H1 (cell line): ENCODE measurements at regions not wholly inside any gene's neighbourhood (a gene's known extent, or its start where the extent isn't known, plus 50 kb on each side); places are given as distances from the start of the nearest gene placed in this dataset.

Source experiments
- CTCF ChIA-PET: fragments of 300-600 bp; sonication (Branson Sonifier 250); formaldehyde crosslinking; loops from one replicate; lab custom pipeline; 2021; ENCODE audit not compliant: partially characterized antibody; lab: Charles Lee
- POLR2A ChIA-PET: fragments of 300-600 bp; sonication (Branson Sonifier 250); formaldehyde crosslinking; loops from one replicate; lab custom pipeline; 2021; ENCODE audit warnings: inconsistent platforms; ENCODE audit not compliant: partially characterized antibody; lab: Charles Lee
- DNase-seq, 2 experiments: peaks; one replicate each; pipeline versions ENCODE4 v3.0.0 to v3.0.0-alpha.2; 2010 to 2022; ENCODE audit warnings: low spot score in 2 of 2, low read depth in 1 of 2, mixed read lengths in 1 of 2
- FAIRE-seq: peaks from 2 replicates; lab custom pipeline; 2011; peaks lifted over from hg19 to GRCh38; lab: Jason Lieb, UNC
- H2AFZ ChIP-seq: 2 replicates; pipeline ENCODE4 v1.8.1; 2012; ENCODE audit warnings: low read length, inconsistent platforms
- H2AK5ac ChIP-seq: 2 replicates; pipeline ENCODE4 v1.6.1; 2013; ENCODE audit warnings: low read depth, low read length
- H2BK120ac ChIP-seq: replicated peaks from 2 replicates; pipeline ENCODE3; 2013; ENCODE audit warnings: low read depth, low read length, inconsistent platforms
- H2BK12ac ChIP-seq: 2 replicates; pipeline ENCODE4 v1.6.1; 2013; ENCODE audit warnings: low read depth, low read length
- H2BK15ac ChIP-seq: 2 replicates; pipeline ENCODE4 v1.6.1; 2013; ENCODE audit warnings: low read length
- H2BK20ac ChIP-seq: 2 replicates; pipeline ENCODE4 v1.6.1; 2013; ENCODE audit warnings: low read length
- H2BK5ac ChIP-seq: 2 replicates; pipeline ENCODE4 v1.6.1; 2013; ENCODE audit warnings: low read depth, low read length
- H3K14ac ChIP-seq: 2 replicates; pipeline ENCODE4 v1.6.1; 2013; ENCODE audit warnings: inconsistent platforms; ENCODE audit not compliant: insufficient read length
- H3K18ac ChIP-seq: 2 replicates; pipeline ENCODE4 v1.6.1; 2013; ENCODE audit warnings: low read length; ENCODE audit errors: extremely low read depth
- H3K23ac ChIP-seq: 2 replicates; pipeline ENCODE4 v1.6.1; 2013; ENCODE audit warnings: inconsistent platforms; ENCODE audit not compliant: insufficient read length
- H3K23me2 ChIP-seq: 2 replicates; pipeline ENCODE4 v1.6.1; 2013; ENCODE audit warnings: low read depth, low read length
- H3K27ac ChIP-seq: 2 replicates; pipeline ENCODE4 v1.6.1; 2011; ENCODE audit warnings: low read depth, low read length, inconsistent platforms
- H3K27me3 ChIP-seq, 4 experiments: replicated peaks in 1 of 4; 1 replicate in 1 of 4; 2 replicates in 3 of 4; pipeline versions ENCODE4 v1.6.1 to v1.8.1; 2011 to 2013; ENCODE audit warnings: low read length in 3 of 4, mild to moderate bottlenecking in 3 of 4, inconsistent platforms in 2 of 4, mixed read lengths in 2 of 4, moderate library complexity in 1 of 4; ENCODE audit not compliant: control insufficient read depth in 3 of 4, insufficient read depth in 3 of 4; ENCODE audit errors: extremely low read depth in 1 of 4
- H3K36me3 ChIP-seq, 4 experiments: 2 replicates each; pipeline versions ENCODE4 v1.6.1 to v1.8.1; 2011 to 2013; ENCODE audit warnings: mild to moderate bottlenecking in 4 of 4, low read length in 3 of 4, moderate library complexity in 2 of 4, control low read depth in 1 of 4, inconsistent platforms in 1 of 4; ENCODE audit not compliant: insufficient read depth in 4 of 4, control insufficient read depth in 2 of 4
- H3K4ac ChIP-seq: replicated peaks from 2 replicates; pipeline ENCODE3; 2013; ENCODE audit warnings: low read length, low read depth, mixed read lengths, inconsistent platforms; ENCODE audit not compliant: insufficient read length
- H3K4me1 ChIP-seq, 4 experiments: replicated peaks in 1 of 4; 1 replicate in 1 of 4; 2 replicates in 3 of 4; pipeline versions ENCODE4 v1.6.1 to v1.8.1; 2011 to 2013; ENCODE audit warnings: low read length in 3 of 4, inconsistent platforms in 2 of 4, mixed read lengths in 1 of 4; ENCODE audit not compliant: insufficient read depth in 4 of 4, control insufficient read depth in 3 of 4
- H3K4me2 ChIP-seq, 2 experiments: 2 replicates each; pipeline versions ENCODE4 v1.6.1 to v1.8.1; 2011 to 2013; ENCODE audit warnings: low read depth in 2 of 2, low read length in 2 of 2, control low read depth in 1 of 2, inconsistent platforms in 1 of 2, mild to moderate bottlenecking in 1 of 2; ENCODE audit not compliant: insufficient read depth in 1 of 2
- H3K4me3 ChIP-seq, 4 experiments: fragments of 200-600, 300-600 bp in 1 of 4; sonication (generic), shearing (Covaris generic), sonication (Bioruptor Twin) in 1 of 4; 2 replicates each; pipeline versions ENCODE4 v1.5.1 to v1.8.1; 2011 to 2016; ENCODE audit warnings: low read length in 4 of 4, low read depth in 3 of 4, control low read depth in 2 of 4, inconsistent platforms in 2 of 4, mild to moderate bottlenecking in 2 of 4, mixed read lengths in 1 of 4, moderate library complexity in 1 of 4; ENCODE audit not compliant: insufficient read depth in 2 of 4; ENCODE audit errors: extremely low read depth in 1 of 4
- H3K56ac ChIP-seq: replicated peaks from 2 replicates; pipeline ENCODE3; 2013; ENCODE audit warnings: low read depth, mild to moderate bottlenecking, mixed read lengths, low read length, inconsistent platforms; ENCODE audit not compliant: insufficient read length
- H3K79me1 ChIP-seq: 2 replicates; pipeline ENCODE4 v1.6.1; 2013; ENCODE audit warnings: low read depth, low read length, control low read depth
- H3K79me2 ChIP-seq, 2 experiments: 2 replicates each; pipeline versions ENCODE4 v1.6.1 to v1.8.1; 2012 to 2013; ENCODE audit warnings: low read length in 2 of 2, mild to moderate bottlenecking in 2 of 2, inconsistent platforms in 1 of 2; ENCODE audit not compliant: insufficient read depth in 2 of 2, control insufficient read depth in 1 of 2
- H3K9ac ChIP-seq, 4 experiments: replicated peaks in 1 of 4; 1 replicate in 1 of 4; 2 replicates in 3 of 4; pipeline versions ENCODE4 v1.6.1 to v1.8.1; 2011 to 2013; ENCODE audit warnings: low read depth in 3 of 4, low read length in 3 of 4, control low read depth in 2 of 4, mild to moderate bottlenecking in 2 of 4, moderate library complexity in 2 of 4, inconsistent platforms in 1 of 4; ENCODE audit errors: extremely low read depth in 1 of 4
- H3K9me3 ChIP-seq, 2 experiments: 2 replicates each; pipeline versions ENCODE4 v1.6.1 to v1.8.1; 2012 to 2013; ENCODE audit warnings: mild to moderate bottlenecking in 2 of 2, moderate library complexity in 2 of 2, control low read depth in 1 of 2, inconsistent platforms in 1 of 2, low read depth in 1 of 2, low read length in 1 of 2, mixed read lengths in 1 of 2; ENCODE audit not compliant: insufficient read depth in 2 of 2
- H4K20me1 ChIP-seq, 2 experiments: replicated peaks in 1 of 2; 2 replicates each; pipeline versions ENCODE3 to v1.8.1; 2011 to 2013; ENCODE audit warnings: inconsistent platforms in 2 of 2, low read length in 2 of 2, mild to moderate bottlenecking in 1 of 2; ENCODE audit not compliant: insufficient read depth in 2 of 2, control insufficient read depth in 1 of 2
- H4K5ac ChIP-seq: 2 replicates; pipeline ENCODE4 v1.6.1; 2013; ENCODE audit warnings: low read length, low read depth, mixed read lengths, inconsistent platforms; ENCODE audit not compliant: insufficient read length
- H4K8ac ChIP-seq: 2 replicates; pipeline ENCODE4 v1.8.0; 2013; ENCODE audit warnings: mild to moderate bottlenecking, moderate library complexity, low read length, inconsistent platforms; ENCODE audit not compliant: insufficient read depth; ENCODE audit errors: extremely low read depth
- H4K91ac ChIP-seq: replicated peaks from 2 replicates; pipeline ENCODE3; 2013; ENCODE audit warnings: low read length, mixed read lengths, inconsistent platforms; ENCODE audit not compliant: insufficient read length
- ASH2L ChIP-seq: fragments of 200-600, 300-600 bp; sonication (generic); IDR thresholded peaks from one replicate; pipeline ENCODE4 v1.7.1; 2017; ENCODE audit warnings: low read length
- CBX8 ChIP-seq: fragments of 300-800, 300-1000 bp; sonication (generic); IDR thresholded peaks from 2 replicates; pipeline ENCODE4 v1.7.1; 2016; ENCODE audit warnings: low read depth, low read length, borderline replicate concordance
- CREB1 ChIP-seq: IDR thresholded peaks from 2 replicates; pipeline ENCODE4 v1.6.1; 2012; ENCODE audit warnings: inconsistent platforms
- EGR1 ChIP-seq: IDR thresholded peaks from 2 replicates; pipeline ENCODE4 v1.6.1; 2011; ENCODE audit warnings: low read depth, low read length, borderline replicate concordance
- EP300 ChIP-seq, 2 experiments: IDR thresholded peaks; 1 replicate in 1 of 2; 2 replicates in 1 of 2; pipeline ENCODE4 v1.6.1; 2011 to 2012; ENCODE audit warnings: low read depth in 2 of 2, low read length in 2 of 2, mild to moderate bottlenecking in 2 of 2, borderline replicate concordance in 1 of 2, inconsistent platforms in 1 of 2, moderate library complexity in 1 of 2
- EZH2 ChIP-seq: fragments of 200-600 bp; sonication (generic); IDR thresholded peaks from 2 replicates; pipeline ENCODE4 v1.7.1; 2012; ENCODE audit warnings: low read depth, mild to moderate bottlenecking, moderate library complexity, low read length, inconsistent platforms; ENCODE audit not compliant: severe bottlenecking
- KDM1A ChIP-seq: fragments of 200-600, 300-600 bp; sonication (generic); IDR thresholded peaks from 2 replicates; pipeline ENCODE4 v1.7.1; 2016; ENCODE audit warnings: mild to moderate bottlenecking, low read length, borderline replicate concordance
- POU5F1 ChIP-seq: IDR thresholded peaks from 2 replicates; pipeline ENCODE4 v1.6.1; 2011; ENCODE audit warnings: low read depth, mild to moderate bottlenecking, low read length, moderate library complexity
- RAD21 ChIP-seq, 2 experiments: IDR thresholded peaks in 1 of 2; conservative IDR thresholded peaks in 1 of 2; 2 replicates each; pipeline ENCODE4 v1.6.1; 2011; ENCODE audit warnings: low read depth in 2 of 2, low read length in 2 of 2, improper control_type of control experiment in 1 of 2, inconsistent platforms in 1 of 2, mild to moderate bottlenecking in 1 of 2, moderate library complexity in 1 of 2
- SIX5 ChIP-seq: IDR thresholded peaks from 2 replicates; pipeline ENCODE4 v1.6.1; 2011; ENCODE audit warnings: mild to moderate bottlenecking, low read depth, low read length
- TEAD4 ChIP-seq: IDR thresholded peaks from 2 replicates; pipeline ENCODE4 v1.6.1; 2012; ENCODE audit warnings: low read depth, low read length, inconsistent platforms, mixed read lengths
- USF2 ChIP-seq: IDR thresholded peaks from 2 replicates; pipeline ENCODE4 v1.6.1; 2011; ENCODE audit warnings: low read length, improper control_type of control experiment
- WGBS, 2 experiments: shearing (Covaris generic) in 1 of 2; methylation state at CpG; one replicate each; pipeline versions ENCODE4 v1.1.6 to v1.1.7; 2013 to 2015; ENCODE audit warnings: low lambda C conversion rate in 2 of 2, mixed read lengths in 2 of 2, inconsistent platforms in 1 of 2, low coverage in 1 of 2, missing lambda C conversion rate in 1 of 2; ENCODE audit not compliant: insufficient replicate concordance in 2 of 2, insufficient coverage in 1 of 2, insufficient read length in 1 of 2; ENCODE audit errors: extremely low coverage in 1 of 2, missing lambda C conversion rate in 1 of 2; 5-methylcytosine and 5-hydroxymethylcytosine counted together
- TF ChIP-seq, protein P1 (sequence below): IDR thresholded peaks from 2 replicates; pipeline ENCODE4 v1.6.1; 2012; ENCODE audit warnings: inconsistent platforms

GRCh38 chr12:65653321-65653720 is 171.0 kb upstream of the HMGA2 start:
- H2AK5ac ChIP-seq: no peak overlapping the region
- no peak overlapping the region for H2BK5ac ChIP-seq
- H3K79me1 ChIP-seq: no peaks in the 10 kb centered on the region
- no peak overlapping the region for H3K18ac ChIP-seq
- H3K14ac ChIP-seq: no peak overlapping the region
- no peak overlapping the region for H2BK120ac ChIP-seq
- WGBS, 2 experiments: 82% methylated on average over 2 of the region's 2 CpGs; no CpG with 5 or more reads in 1 of the 2 experiments
- no peak overlapping the region for H3K27ac ChIP-seq
- ChIA-PET CTCF (no interaction called here), POLR2A (no interaction called here)
- H3K4ac ChIP-seq: no peak overlapping the region
- H3K4me3 ChIP-seq: no peak overlapping the region
- no peaks in the 10 kb centered on the region for H4K20me1 ChIP-seq
- no peak overlapping the region for H2BK20ac ChIP-seq
- H2BK15ac ChIP-seq: no peak overlapping the region
- no peak overlapping the region for H3K56ac ChIP-seq
- no peak overlapping the region for H4K5ac ChIP-seq
- no peak overlapping the region for H4K91ac ChIP-seq
- DNase-seq (no peak), FAIRE-seq (no peak)
- no peak overlapping the region for H3K9ac ChIP-seq
- H3K23ac ChIP-seq: no peak overlapping the region
- no peaks in the 10 kb centered on the region for H3K79me2 ChIP-seq
- no peaks in the 10 kb centered on the region for H3K36me3 ChIP-seq
- H3K9me3 ChIP-seq: no peaks in the 10 kb centered on the region
- H3K23me2 ChIP-seq: no peaks in the 10 kb centered on the region
- H4K8ac ChIP-seq: no peak overlapping the region
- H3K4me1 ChIP-seq: 0 out of 7 replicates have a peak, but pooled peaks cover 0 to 2% (median under 1%) of the 10 kb centered on the region in 4 experiments
- no peak overlapping the region for H2AFZ ChIP-seq
- no peak overlapping the region for H3K4me2 ChIP-seq
- no peak overlapping the region for H2BK12ac ChIP-seq
- H3K27me3 ChIP-seq: no peaks in the 10 kb centered on the region
- TF ChIP-seq ASH2L (no peak), EZH2 (no peak), KDM1A (no peak), POU5F1 (no peak), SIX5 (no peak), CREB1 (no peak), TEAD4 (no peak), EP300 (IDR thresholded peaks at IDR 0.05; ENCODE audit: borderline replicate concordance in 1 of 2, low read depth in 2 of 2, low read length in 2 of 2) (no peak), USF2 (no peak), CBX8 (no peak), RAD21 (IDR thresholded peaks at IDR 0.05 in 1 of 2, conservative IDR thresholded peaks at IDR 0.05 in 1 of 2; ENCODE audit: low read depth in 2 of 2, low read length in 2 of 2) (no peak), EGR1 (no peak)
- TF ChIP-seq, protein P1, sequence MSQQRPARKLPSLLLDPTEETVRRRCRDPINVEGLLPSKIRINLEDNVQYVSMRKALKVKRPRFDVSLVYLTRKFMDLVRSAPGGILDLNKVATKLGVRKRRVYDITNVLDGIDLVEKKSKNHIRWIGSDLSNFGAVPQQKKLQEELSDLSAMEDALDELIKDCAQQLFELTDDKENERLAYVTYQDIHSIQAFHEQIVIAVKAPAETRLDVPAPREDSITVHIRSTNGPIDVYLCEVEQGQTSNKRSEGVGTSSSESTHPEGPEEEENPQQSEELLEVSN: no peak
